ENCODE measurements at regions not wholly inside any gene's neighbourhood (a gene's known extent, or its start where the extent isn't known, plus 50 kb on each side); places are given as distances from the start of the nearest gene placed in this dataset.
"Not testable (repeated sequence)": the region's sequence is repeated elsewhere in the genome, so short reads cannot be mapped to it uniquely, and the experiment has no call there.

DNA sequence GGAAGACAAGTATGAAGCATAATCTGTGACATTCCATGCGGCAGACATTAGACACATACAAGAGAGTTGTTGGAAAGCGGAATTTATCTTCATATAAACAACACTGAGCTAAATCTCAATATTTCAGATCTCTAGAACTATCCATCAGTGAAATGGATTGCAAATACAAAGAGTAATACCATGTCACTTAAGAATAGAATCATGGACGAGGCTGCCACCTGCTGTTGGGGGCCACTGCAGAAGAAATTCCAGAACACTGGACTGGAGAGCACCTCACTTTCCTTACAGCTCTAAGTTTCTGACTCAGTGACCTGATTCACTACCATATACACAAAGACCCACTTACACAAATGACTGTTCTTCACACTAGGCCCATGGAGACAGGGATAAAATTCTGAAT lies 346.7 kb downstream of the OR4F29 start:
- not testable (repeated sequence) for DNase-seq (ENCODE audit: low read depth in 2 of 3, low spot score in 2 of 3)

DNA sequence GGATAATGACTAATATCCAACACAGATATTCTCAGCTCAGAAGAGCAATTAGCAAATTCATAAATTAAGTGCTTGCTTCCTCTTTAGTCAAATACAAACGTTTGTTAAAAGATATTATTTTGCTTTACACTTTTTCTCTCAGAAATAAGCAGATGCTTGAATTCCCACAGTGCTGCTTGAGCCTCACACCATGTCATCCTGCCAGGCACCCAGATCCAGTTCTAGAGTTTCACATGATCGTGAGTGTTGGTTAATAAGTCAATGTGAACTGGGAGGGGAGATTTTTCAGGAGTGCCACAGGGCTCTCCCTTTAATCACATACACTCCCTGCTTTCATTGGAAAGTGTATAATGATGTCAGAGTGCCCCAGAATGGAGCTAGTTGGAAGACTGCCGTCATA lies 352.0 kb downstream of the OR4F29 start:
- DNase-seq (ENCODE audit: low read depth in 2 of 3, low spot score in 2 of 3): not testable (repeated sequence)

DNA sequence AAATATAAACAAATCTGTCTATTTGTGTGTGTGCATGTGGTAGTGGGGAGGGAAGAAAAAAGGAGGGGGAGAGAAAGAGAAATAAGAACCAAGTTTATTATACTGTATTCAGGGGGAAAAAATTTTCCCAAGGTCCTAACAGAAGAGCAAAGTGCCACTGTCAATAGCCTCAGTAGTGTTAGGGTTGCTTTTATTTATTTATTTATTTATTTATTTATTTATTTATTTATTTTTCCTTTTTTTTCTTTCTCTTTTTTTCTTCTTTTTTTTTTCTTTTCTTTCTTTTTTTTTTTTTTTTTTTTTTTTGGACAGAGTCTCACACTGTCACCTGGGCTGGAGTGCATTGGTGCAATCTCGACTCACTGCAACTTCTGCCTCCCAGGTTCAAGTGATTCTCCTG lies 352.7 kb downstream of the OR4F29 start:
- not testable (repeated sequence) for DNase-seq (ENCODE audit: low read depth in 2 of 3, low spot score in 2 of 3)

DNA sequence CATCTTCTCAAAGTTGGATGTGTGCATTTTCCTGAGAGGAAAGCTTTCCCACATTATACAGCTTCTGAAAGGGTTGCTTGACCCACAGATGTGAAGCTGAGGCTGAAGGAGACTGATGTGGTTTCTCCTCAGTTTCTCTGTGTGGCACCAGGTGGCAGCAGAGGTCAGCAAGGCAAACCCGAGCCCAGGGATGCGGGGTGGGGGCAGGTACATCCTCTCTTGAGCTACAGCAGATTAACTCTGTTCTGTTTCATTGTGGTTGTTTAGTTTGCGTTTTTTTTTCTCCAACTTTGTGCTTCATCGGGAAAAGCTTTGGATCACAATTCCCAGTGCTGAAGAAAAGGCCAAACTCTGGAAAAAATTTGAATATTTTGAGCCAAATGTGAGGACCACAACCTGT lies 360.2 kb downstream of the OR4F29 start:
- DNase-seq (ENCODE audit: low read depth in 2 of 3, low spot score in 2 of 3): not testable (repeated sequence)

DNA sequence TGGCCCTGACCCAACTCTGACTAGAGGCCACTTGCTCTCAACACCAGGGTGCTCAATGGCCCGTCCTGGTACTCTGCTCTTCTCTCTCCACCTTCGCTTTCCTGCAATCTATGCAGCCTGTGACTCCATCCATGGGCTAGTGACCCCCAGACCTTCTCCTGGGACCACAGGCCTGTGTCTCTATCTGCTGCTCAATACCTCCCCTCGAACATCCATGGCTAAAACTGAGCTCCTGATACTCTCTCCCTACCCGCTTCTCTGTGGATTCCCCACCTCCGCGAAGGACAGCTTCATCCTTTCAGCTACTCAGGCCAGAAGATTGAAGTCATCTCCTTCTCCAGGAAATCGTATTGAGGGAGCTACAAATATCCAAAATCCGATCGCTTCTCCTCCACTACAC lies 363.4 kb downstream of the OR4F29 start:
- DNase-seq (ENCODE audit: low read depth in 2 of 3, low spot score in 2 of 3): not testable (repeated sequence)

DNA sequence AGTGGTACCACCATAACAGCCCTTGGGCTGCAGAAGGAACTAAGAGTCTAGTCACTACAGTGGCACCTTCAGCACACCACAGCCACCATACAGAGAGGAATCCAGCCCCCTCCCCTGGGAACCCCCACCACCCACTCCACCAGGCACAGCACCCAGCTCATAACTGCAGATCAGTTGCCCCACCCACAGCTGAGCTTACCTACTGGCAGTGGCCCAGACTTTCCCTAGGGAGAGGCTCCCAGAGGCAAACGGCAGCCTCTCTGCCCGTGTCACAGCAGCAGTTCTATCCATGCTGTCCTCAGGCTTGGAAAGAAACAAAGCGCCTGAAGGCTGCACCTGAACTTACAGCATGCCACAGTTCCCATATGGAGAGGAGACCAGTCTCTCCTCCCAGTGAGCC lies 372.3 kb downstream of the OR4F29 start:
- not testable (repeated sequence) for DNase-seq (ENCODE audit: low read depth in 2 of 3, low spot score in 2 of 3)

DNA sequence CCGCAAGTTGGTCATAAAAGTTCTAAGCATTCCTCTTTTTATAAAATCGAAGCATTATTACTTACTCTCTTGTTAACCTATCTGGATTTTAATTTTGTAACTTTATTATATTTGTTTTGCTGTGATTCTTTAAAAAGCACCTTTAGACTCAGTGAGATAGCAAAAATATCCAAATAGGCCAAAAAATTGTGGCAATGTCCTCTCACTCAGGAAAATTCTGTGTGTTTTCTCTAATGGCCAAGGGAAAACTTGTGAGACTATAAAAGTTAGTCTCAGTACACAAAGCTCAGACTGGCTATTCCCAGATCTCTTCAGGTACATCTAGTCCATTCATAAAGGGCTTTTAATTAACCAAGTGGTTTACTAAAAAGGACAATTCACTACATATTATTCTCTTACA lies 386.4 kb downstream of the OR4F29 start, which contains the start of gene OR4F5:
TSS of gene OR4F5 (plus strand) at position 301 of the 400 bp plus-strand sequence.
- not testable (repeated sequence) for DNase-seq (ENCODE audit: low read depth in 2 of 3, low spot score in 2 of 3)

DNA sequence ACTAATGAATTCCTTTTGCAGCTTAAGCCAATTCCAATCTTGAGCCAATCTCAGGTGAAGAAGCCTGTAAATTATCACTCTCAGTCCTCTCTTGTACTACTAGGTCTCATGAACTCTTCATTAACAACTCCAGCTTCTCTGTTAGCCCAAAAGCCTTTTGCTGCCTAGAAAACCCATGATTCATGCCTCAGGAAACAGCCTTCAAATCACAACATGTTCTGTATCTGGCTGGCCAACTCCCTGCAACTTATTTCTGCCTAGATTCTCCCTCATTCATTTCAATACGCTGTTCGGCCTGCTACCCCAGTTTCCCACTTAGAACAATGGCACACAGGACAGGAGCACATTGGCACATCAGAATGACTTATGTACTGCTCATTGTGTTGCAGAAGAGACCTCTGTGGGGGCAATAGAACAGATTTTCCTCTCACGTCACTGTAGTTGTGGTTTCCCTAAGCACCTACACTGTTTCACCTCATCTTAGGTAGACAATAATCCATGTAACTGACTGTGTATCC lies 395.4 kb downstream of the OR4F29 start:
- not testable (repeated sequence) for DNase-seq (ENCODE audit: low read depth in 2 of 3, low spot score in 2 of 3)

DNA sequence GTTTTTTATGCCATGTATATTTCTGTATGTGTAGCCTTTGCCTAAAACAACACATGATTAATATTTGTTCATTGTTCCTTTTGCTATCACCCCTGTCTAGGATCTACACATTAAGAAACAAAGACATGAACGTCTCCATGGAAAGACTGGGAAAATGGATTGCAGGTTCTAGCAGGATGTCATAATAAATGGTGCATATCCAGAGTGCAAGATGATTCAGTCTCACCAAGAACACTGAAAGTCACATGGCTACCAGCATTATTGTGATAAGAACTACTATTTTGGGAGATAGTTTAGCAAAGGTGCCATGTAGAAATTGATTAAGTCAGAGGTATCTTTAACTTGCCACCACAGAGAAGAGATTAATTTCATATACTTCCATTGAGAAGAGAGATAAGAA lies 398.3 kb downstream of the OR4F29 start:
- not testable (repeated sequence) for DNase-seq (ENCODE audit: low read depth in 2 of 3, low spot score in 2 of 3)

DNA sequence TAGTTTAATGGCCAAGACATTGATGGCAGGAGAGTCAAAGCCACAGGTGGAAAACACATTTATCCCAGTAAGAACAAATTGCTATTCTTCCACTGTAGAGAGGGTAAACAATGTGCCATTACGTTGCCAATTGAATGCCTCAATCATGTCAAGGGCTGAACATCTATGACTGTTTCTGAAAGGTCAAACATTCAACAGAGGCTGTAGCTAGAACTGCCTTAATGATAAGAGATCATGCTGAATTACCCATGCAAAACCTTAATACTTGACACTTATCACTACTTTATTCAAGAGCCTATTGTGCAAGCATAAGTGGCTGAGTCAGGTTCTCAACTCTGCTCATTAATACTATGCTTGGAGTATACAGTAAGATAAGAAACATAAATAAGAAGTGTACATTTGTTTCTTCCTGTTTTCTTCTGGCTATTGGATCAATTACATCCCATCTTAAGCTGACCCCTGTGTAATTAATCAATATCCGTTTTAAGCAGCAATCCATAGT lies 409.5 kb downstream of the OR4F29 start:
- DNase-seq (ENCODE audit: low read depth in 2 of 3, low spot score in 2 of 3): not testable (repeated sequence)

DNA sequence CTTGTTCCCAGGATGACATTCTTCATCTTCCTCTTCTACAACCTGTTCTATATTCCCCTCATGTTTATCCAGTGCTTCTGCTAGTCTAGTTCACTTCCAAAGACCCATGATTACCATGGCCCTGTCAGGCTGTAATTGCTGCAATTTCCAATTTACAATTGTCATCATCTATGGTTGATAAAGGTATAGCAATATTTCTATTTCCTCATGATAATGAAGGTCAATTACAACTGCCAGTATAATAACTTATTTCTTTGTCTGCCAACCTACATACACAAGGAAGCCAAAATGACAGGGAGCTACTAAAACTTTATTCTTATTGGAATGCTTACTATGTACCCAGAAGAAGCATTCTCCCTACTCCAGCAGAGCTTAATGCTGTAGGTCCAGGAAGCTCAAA lies 410.3 kb downstream of the OR4F29 start:
- not testable (repeated sequence) for DNase-seq (ENCODE audit: low read depth in 2 of 3, low spot score in 2 of 3)

DNA sequence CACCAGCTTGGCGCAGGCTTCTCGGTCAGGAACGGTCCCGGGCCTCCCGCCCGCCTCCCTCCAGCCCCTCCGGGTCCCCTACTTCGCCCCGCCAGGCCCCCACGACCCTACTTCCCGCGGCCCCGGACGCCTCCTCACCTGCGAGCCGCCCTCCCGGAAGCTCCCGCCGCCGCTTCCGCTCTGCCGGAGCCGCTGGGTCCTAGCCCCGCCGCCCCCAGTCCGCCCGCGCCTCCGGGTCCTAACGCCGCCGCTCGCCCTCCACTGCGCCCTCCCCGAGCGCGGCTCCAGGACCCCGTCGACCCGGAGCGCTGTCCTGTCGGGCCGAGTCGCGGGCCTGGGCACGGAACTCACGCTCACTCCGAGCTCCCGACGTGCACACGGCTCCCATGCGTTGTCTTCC lies 422.3 kb downstream of the OR4F29 start:
- DNase-seq (ENCODE audit: low read depth in 2 of 3, low spot score in 2 of 3): not testable (repeated sequence)

DNA sequence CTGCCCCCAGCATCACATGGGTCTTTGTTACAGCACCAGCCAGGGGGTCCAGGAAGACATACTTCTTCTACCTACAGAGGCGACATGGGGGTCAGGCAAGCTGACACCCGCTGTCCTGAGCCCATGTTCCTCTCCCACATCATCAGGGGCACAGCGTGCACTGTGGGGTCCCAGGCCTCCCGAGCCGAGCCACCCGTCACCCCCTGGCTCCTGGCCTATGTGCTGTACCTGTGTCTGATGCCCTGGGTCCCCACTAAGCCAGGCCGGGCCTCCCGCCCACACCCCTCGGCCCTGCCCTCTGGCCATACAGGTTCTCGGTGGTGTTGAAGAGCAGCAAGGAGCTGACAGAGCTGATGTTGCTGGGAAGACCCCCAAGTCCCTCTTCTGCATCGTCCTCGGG lies 434.2 kb downstream of the OR4F29 start:
- DNase-seq (ENCODE audit: low read depth in 2 of 3, low spot score in 2 of 3): not testable (repeated sequence)

DNA sequence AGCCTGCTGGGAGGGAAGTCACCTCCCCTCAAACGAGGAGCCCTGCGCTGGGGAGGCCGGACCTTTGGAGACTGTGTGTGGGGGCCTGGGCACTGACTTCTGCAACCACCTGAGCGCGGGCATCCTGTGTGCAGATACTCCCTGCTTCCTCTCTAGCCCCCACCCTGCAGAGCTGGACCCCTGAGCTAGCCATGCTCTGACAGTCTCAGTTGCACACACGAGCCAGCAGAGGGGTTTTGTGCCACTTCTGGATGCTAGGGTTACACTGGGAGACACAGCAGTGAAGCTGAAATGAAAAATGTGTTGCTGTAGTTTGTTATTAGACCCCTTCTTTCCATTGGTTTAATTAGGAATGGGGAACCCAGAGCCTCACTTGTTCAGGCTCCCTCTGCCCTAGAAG lies 435.5 kb downstream of the OR4F29 start:
- not testable (repeated sequence) for DNase-seq (ENCODE audit: low read depth in 2 of 3, low spot score in 2 of 3)

DNA sequence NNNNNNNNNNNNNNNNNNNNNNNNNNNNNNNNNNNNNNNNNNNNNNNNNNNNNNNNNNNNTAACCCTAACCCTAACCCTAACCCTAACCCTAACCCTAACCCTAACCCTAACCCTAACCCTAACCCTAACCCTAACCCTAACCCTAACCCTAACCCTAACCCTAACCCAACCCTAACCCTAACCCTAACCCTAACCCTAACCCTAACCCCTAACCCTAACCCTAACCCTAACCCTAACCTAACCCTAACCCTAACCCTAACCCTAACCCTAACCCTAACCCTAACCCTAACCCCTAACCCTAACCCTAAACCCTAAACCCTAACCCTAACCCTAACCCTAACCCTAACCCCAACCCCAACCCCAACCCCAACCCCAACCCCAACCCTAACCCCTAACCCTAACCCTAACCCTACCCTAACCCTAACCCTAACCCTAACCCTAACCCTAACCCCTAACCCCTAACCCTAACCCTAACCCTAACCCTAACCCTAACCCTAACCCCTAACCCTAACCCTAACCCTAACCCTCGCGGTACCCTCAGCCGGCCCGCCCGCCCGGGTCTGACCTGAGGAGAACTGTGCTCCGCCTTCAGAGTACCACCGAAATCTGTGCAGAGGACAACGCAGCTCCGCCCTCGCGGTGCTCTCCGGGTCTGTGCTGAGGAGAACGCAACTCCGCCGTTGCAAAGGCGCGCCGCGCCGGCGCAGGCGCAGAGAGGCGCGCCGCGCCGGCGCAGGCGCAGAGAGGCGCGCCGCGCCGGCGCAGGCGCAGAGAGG lies 441.3 kb downstream of the OR4F29 start:
- DNase-seq (ENCODE audit: low read depth in 2 of 3, low spot score in 2 of 3): not testable (repeated sequence)

All from activated CD8-positive, alpha-beta memory T cell treated with anti-CD3 and anti-CD28 coated beads for 48 hours (primary cell).